ENCODE measurements at regions not wholly inside any gene's neighbourhood (a gene's known extent, or its start where the extent isn't known, plus 50 kb on each side); places are given as distances from the start of the nearest gene placed in this dataset.
"Not testable (repeated sequence)": the region's sequence is repeated elsewhere in the genome, so short reads cannot be mapped to it uniquely, and the experiment has no call there.

DNA sequence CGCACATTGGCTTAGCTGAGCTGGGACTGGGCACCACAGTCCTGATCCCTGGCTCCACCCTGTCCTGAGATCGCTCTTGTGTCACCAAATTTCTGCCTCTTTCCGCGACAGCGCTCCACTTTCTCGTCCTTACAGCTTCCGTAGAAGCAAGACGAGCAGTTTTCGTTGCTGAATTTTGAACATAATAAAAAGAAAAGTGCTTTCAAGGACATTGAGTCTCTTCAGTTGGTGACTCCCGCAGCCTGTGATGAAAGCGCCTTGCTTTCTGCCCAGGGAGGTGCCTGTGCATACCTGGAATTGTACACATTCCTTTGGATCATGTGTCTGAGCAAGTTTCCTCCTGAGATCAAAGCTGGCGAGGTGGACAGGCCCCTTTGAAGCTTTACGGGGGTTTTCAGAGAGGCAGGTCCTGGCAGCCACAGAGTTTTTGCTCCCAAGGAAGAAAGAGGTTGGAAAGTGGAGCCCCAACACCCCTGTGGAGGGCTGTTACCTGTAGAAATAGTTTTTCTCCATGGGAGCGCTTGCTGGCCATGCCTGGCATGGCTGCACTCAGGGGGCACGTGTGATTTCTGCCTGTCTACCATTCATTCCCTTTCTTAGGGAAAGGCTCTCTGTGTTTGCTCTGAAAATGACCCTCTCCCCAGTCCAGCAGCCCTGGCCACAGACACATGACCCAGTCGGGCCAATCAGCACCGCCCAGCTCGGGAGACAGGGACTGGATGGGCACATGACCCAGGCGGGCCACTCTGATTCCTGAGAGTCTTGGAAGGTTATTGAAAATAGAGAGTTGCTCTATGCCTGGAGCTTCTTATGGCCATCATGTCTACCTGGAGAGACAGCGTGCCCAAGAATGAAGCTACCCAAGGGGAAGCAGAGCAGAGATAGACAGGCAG is 115.6 kb upstream of the OTOS start:
- FAIRE-seq = no peak
- DNase-seq (ENCODE audit: insufficient read length, low spot score) = no peak
- TF ChIP-seq POLR2AphosphoS5 (IDR thresholded peaks at IDR 0.05; ENCODE audit: low read depth, low read length) (no peak), POLR2A (IDR thresholded peaks at IDR 0.05; ENCODE audit: low read depth, low read length) (no peak), PAX5 (IDR thresholded peaks at IDR 0.05; ENCODE audit: insufficient read depth, low read length, severe bottlenecking) (no peak), SPI1 (IDR thresholded peaks at IDR 0.05; ENCODE audit: low read depth, low read length) (no peak), TAF1 (IDR thresholded peaks at IDR 0.05; ENCODE audit: low read depth, low read length) (no peak)

DNA sequence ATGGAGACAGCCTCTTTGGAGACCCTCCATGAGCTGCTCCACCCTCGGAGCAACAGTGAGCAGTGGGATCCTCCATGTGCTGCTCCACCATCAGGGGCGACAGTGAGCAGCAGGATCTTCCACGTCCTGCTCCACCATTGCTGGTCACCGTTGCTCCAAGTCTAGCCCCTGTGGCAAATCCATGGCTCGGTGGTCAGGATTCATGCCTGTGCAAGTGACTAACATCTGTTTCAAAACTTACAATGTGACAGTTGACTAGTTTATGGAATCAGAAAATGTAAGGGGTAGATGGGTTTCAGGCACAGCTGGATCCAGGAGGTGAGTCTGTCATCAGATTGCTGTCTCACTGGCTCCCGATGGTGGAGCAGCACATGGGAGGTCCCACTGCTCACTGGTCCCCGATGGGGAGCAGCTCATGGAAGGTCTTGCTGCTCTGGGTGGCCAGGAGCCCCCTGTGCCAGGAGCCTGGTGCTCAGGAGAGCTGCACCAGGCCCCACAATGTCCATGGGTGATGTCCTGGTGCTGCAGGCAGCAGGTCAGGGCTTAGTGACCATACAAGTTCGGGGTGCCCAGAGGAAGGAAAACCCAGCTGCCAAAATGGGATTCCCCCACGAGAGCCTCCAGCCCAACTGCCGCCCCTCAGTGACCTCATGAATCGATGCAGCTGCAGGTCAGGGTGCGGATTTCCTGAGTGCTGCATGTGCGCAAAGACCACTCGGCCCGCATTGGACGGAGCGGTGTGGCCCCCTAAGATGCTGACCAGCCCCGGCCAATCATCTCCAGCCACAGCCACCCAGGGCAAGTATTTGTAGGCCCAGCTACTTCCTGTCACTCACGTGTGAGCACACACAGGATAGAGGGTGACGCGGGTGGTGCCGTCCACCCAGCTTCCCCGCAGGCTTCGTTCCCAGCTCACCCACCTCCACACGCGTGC is 116.5 kb upstream of the OTOS start:
- no peak for DNase-seq (ENCODE audit: insufficient read length, low spot score)
- TF ChIP-seq PAX5 (IDR thresholded peaks at IDR 0.05; ENCODE audit: insufficient read depth, low read length, severe bottlenecking) (no peak), SPI1 (IDR thresholded peaks at IDR 0.05; ENCODE audit: low read depth, low read length) (no peak), POLR2AphosphoS5 (IDR thresholded peaks at IDR 0.05; ENCODE audit: low read depth, low read length) (no peak)
- no peak for FAIRE-seq

DNA sequence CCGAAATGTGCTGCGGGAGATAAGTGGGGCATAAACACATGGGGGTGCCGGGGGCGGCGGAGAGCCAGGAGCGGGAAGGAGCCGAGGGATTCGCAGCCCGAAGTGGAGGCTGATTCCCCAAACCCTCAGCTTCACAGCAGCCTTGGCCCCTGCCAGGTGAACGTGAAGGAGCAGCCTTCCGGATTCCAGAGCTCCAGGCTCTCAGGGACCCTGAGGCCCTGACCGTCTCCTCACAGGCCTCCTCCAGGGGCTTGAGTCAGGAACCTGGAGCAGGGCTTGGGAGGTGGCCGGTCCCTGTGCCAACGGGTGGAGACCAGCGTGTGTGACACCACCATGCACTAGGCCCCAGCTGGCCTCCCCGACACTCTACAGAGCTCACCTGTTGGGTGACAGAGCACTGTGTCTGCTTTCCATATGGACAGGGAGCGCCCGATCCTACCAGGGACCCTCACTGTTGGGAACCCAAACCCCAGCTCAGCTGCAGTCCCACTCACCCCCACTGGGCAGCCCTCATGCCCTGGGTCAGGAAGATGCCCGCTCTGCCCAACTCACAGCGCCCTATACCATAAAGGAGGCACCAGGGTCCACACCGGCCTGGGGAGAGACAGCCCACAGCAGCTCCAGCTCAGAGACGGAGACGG is 117.6 kb upstream of the OTOS start:
- DNase-seq (ENCODE audit: insufficient read length, low spot score) (no peak), FAIRE-seq (no peak)
- TF ChIP-seq SPI1 (IDR thresholded peaks at IDR 0.05; ENCODE audit: low read depth, low read length) = no peak
- no peak for TF ChIP-seq TAF1 (IDR thresholded peaks at IDR 0.05; ENCODE audit: low read depth, low read length)
- TF ChIP-seq PAX5 (IDR thresholded peaks at IDR 0.05; ENCODE audit: insufficient read depth, low read length, severe bottlenecking) = no peak
- no peak for TF ChIP-seq POLR2A (IDR thresholded peaks at IDR 0.05; ENCODE audit: low read depth, low read length)
- TF ChIP-seq POLR2AphosphoS5 (IDR thresholded peaks at IDR 0.05; ENCODE audit: low read depth, low read length) = no peak
- TF ChIP-seq POU2F2 (IDR thresholded peaks at IDR 0.05; ENCODE audit: low read depth, low read length) = no peak

DNA sequence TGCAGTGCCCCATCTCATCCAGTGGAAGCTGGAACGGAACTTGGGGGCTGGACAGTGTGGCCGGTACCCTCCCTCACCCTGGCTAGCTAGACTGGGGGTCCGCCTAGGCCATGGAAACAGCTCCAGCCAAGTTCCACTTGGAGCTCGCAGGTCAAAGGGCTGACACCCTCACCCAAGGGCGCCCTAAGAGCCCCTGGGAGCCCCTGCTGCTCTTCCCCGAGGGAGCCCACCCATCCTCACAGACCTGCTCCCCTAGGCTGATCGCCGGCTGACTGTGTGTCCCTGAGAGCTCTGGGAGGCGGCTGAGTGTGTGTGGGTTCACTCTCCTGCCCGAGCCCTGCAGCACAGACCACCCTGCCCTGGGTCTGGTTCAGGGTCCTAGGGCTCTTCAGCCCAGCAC is 118.2 kb upstream of the OTOS start:
- DNase-seq (ENCODE audit: insufficient read length, low spot score) (no peak), FAIRE-seq (no peak)
- TF ChIP-seq TAF1 (IDR thresholded peaks at IDR 0.05; ENCODE audit: low read depth, low read length) = no peak
- no peak for TF ChIP-seq POU2F2 (IDR thresholded peaks at IDR 0.05; ENCODE audit: low read depth, low read length)
- no peak for TF ChIP-seq POLR2A (IDR thresholded peaks at IDR 0.05; ENCODE audit: low read depth, low read length)
- TF ChIP-seq POLR2AphosphoS5 (IDR thresholded peaks at IDR 0.05; ENCODE audit: low read depth, low read length) = no peak
- TF ChIP-seq SPI1 (IDR thresholded peaks at IDR 0.05; ENCODE audit: low read depth, low read length) = no peak
- no peak for TF ChIP-seq PAX5 (IDR thresholded peaks at IDR 0.05; ENCODE audit: insufficient read depth, low read length, severe bottlenecking)

DNA sequence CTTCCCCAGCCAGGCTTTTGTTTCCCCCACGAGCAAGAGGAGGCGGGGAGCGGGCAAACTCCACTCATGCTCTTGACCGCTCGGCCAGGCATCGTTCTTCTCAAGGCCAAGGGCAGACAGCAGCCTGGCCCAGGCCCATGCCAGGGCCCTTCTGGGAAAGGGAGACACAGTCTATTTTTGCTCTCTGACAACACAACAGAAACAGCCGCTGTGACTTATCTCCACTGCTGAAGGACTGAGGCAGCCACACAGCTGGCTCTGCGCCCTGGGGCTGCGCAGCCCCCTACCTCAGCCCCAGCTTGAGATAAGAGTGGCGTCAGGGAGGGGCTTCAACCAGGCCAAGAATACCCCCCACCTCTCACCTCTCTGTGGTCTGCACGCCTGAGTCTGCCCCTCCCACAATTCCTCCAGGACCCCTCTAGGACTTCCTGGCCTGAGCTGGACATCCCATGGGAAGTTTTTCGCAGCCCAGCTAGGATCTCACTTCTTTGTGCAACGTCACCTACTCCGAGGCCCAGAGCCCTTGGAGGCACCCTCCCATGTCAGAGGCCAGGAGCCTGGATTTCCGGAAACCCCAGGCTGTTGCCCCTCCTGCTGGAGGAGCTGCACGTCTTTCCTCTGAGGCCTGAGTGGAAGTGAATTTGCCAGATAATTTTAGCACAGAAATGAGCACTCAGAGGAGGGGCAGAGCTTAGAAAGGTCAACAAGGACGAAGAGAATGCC is 118.9 kb upstream of the OTOS start:
- DNase-seq (ENCODE audit: insufficient read length, low spot score) = no peak
- FAIRE-seq = no peak
- TF ChIP-seq PAX5 (IDR thresholded peaks at IDR 0.05; ENCODE audit: insufficient read depth, low read length, severe bottlenecking) (no peak), POLR2A (IDR thresholded peaks at IDR 0.05; ENCODE audit: low read depth, low read length) (no peak), POLR2AphosphoS5 (IDR thresholded peaks at IDR 0.05; ENCODE audit: low read depth, low read length) (no peak), SPI1 (IDR thresholded peaks at IDR 0.05; ENCODE audit: low read depth, low read length) (no peak), TAF1 (IDR thresholded peaks at IDR 0.05; ENCODE audit: low read depth, low read length) (no peak), POU2F2 (IDR thresholded peaks at IDR 0.05; ENCODE audit: low read depth, low read length) (no peak)

DNA sequence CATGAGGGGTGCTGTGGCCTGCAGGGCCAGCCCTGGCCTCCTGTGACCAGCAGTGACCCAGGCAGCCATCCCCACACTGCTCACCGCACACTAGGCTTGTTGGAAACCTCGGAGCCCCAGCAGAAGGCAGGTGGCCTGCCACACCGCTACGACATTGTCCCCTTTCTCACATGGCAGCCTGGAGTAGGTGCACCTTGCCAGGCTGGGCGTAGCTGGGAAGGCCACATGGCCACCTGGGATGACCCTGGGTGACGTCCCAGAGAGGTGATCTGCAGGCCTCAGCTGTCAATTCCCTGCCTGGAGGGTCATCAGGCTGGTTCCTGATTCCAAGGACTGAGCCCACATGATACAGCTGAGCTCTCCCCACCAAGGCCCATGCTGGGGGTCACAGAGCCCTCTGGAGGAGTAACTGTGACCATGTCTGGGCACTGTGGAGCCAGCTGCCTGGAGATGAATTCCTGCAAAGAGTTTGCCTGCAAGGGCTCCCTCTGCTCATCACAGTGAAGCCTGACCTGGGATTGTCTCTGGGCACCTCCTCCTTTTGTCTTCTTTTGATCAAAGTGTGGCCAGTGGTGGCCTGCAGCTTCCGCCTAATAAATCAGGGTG is 119.6 kb upstream of the OTOS start:
- DNase-seq (ENCODE audit: insufficient read length, low spot score) (no peak), FAIRE-seq (no peak)
- TF ChIP-seq PAX5 (IDR thresholded peaks at IDR 0.05; ENCODE audit: insufficient read depth, low read length, severe bottlenecking) (no peak), POLR2A (IDR thresholded peaks at IDR 0.05; ENCODE audit: low read depth, low read length) (no peak), SPI1 (IDR thresholded peaks at IDR 0.05; ENCODE audit: low read depth, low read length) (no peak), POU2F2 (IDR thresholded peaks at IDR 0.05; ENCODE audit: low read depth, low read length) (no peak), POLR2AphosphoS5 (IDR thresholded peaks at IDR 0.05; ENCODE audit: low read depth, low read length) (no peak), TAF1 (IDR thresholded peaks at IDR 0.05; ENCODE audit: low read depth, low read length) (no peak)

DNA sequence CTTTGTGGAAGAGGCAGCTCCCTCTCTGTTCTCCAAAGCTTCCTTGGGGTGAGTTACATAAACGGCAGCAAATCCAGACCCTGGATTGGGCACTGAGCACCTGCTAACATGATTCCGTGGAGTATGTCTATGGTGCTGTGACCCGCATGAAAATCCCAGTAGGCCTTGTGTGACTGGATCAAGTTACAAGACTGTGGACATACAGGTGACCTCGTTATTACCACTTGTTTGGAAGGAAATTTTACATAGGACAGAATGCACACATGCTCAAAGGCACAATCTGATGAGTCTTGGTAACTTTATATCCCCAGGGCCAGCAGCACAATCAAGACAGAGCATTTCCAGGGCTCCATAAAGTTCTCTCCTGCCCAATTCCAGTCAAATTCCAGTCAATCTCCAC is 120.2 kb upstream of the OTOS start:
- TF ChIP-seq POU2F2 (IDR thresholded peaks at IDR 0.05; ENCODE audit: low read depth, low read length) (no peak), POLR2AphosphoS5 (IDR thresholded peaks at IDR 0.05; ENCODE audit: low read depth, low read length) (no peak), TAF1 (IDR thresholded peaks at IDR 0.05; ENCODE audit: low read depth, low read length) (no peak), SPI1 (IDR thresholded peaks at IDR 0.05; ENCODE audit: low read depth, low read length) (no peak), POLR2A (IDR thresholded peaks at IDR 0.05; ENCODE audit: low read depth, low read length) (no peak), PAX5 (IDR thresholded peaks at IDR 0.05; ENCODE audit: insufficient read depth, low read length, severe bottlenecking) (no peak)
- FAIRE-seq (no peak), DNase-seq (ENCODE audit: insufficient read length, low spot score) (no peak)

DNA sequence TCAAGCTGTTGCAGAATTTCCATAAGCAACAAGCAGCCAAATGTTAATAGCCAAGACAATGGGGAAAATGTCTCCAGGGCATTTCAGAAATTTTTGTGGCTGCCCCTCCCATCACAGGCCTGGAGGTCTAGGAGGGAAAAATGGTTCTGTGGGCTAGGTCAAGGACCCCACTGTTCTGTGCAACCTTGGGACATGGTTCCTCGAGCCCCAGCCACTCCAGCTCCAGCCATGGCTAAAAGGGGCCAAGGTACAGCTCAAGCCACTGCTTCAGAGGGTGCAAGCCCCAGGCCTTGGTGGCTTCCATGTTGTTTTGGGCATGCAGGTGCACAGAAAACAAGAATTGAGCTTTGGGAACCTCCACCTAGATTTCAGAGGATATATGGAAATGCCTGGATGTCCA is 122.1 kb upstream of the OTOS start:
- FAIRE-seq = not testable (repeated sequence)

More for the DNA sequence above, 122.1 kb upstream of the OTOS start:
- not testable (repeated sequence) for DNase-seq (ENCODE audit: insufficient read length, low spot score)
